CD4-positive, CD25-positive, alpha-beta regulatory T cell (primary cell): ENCODE measurements at regions not wholly inside any gene's neighbourhood (a gene's known extent, or its start where the extent isn't known, plus 50 kb on each side); places are given as distances from the start of the nearest gene placed in this dataset.

Source experiments
- ATAC-seq, 2 donors: fragments of 150-1000 bp; cut with Tn5 transposase; one replicate each; pipeline ENCODE4 v1.10.0; 2021; ENCODE audit warnings: low read depth in 2 of 2, moderate number of reproducible peaks in 2 of 2, moderate library complexity in 1 of 2
- DNase-seq, 3 donors: peaks; one replicate each; pipeline versions ENCODE4 v3.0.0 to v3.0.0-alpha.2; 2012 to 2022; ENCODE audit warnings: mixed read lengths in 1 of 3
- H3K27ac ChIP-seq: one replicate; pipeline ENCODE4 v1.7.0; 2013; ENCODE audit warnings: mild to moderate bottlenecking, low read length; ENCODE audit not compliant: insufficient read depth, poor library complexity, severe bottlenecking
- H3K27me3 ChIP-seq: one replicate; pipeline ENCODE4 v1.7.0; 2013; ENCODE audit warnings: low read length; ENCODE audit not compliant: control insufficient read depth, insufficient read depth
- H3K36me3 ChIP-seq: one replicate; pipeline ENCODE4 v1.7.0; 2013; ENCODE audit warnings: mild to moderate bottlenecking, low read length, moderate library complexity; ENCODE audit not compliant: control insufficient read depth, insufficient read depth
- H3K4me1 ChIP-seq: 2 replicates; pipeline ENCODE4 v1.7.0; 2013; ENCODE audit warnings: mild to moderate bottlenecking, low read length; ENCODE audit not compliant: insufficient read depth, control insufficient read depth, poor library complexity, severe bottlenecking
- H3K4me3 ChIP-seq: one replicate; pipeline ENCODE4 v1.7.0; 2013; ENCODE audit warnings: low read depth, mild to moderate bottlenecking, low read length, moderate library complexity
- H3K9me3 ChIP-seq, 2 experiments: 1 replicate in 1 of 2; 2 replicates in 1 of 2; pipeline ENCODE4 v1.7.0; 2013; ENCODE audit warnings: low read length in 2 of 2, mild to moderate bottlenecking in 1 of 2, moderate library complexity in 1 of 2; ENCODE audit not compliant: control insufficient read depth in 2 of 2
- H3K27ac Mint-ChIP-seq, 3 donors: one replicate each; pipeline ENCODE4 v1.8.0; 2020 to 2022; ENCODE audit warnings: mild to moderate bottlenecking in 3 of 3, mixed read lengths in 3 of 3, moderate library complexity in 2 of 3
- H3K27me3 Mint-ChIP-seq: one replicate; pipeline ENCODE4 v1.8.0; 2022; ENCODE audit warnings: mild to moderate bottlenecking, mixed read lengths
- H3K36me3 Mint-ChIP-seq: one replicate; pipeline ENCODE4 v1.8.0; 2020; ENCODE audit warnings: mixed read lengths
- H3K4me1 Mint-ChIP-seq, 4 donors: one replicate each; pipeline ENCODE4 v1.8.0; 2020 to 2022; ENCODE audit warnings: mixed read lengths in 4 of 4, mild to moderate bottlenecking in 1 of 4
- H3K4me3 Mint-ChIP-seq, 4 donors: one replicate each; pipeline ENCODE4 v1.8.0; 2020 to 2022; ENCODE audit warnings: mild to moderate bottlenecking in 4 of 4, mixed read lengths in 4 of 4, moderate library complexity in 3 of 4
- H3K9me3 Mint-ChIP-seq, 7 donors: one replicate each; pipeline ENCODE4 v1.8.0; 2020 to 2022; ENCODE audit warnings: mixed read lengths in 7 of 7, mild to moderate bottlenecking in 3 of 7, moderate library complexity in 2 of 7

- DNase-seq (no peak), ATAC-seq (no peak)
- Histone ChIP-seq H3K36me3 (no peaks in the 10 kb centered on the region), H3K4me1 (no peaks in the 10 kb centered on the region), H3K9me3 (no peaks in the 10 kb centered on the region), H3K4me3 (no peak overlapping the region), H3K27ac (no peak overlapping the region), H3K27me3 (no peaks in the 10 kb centered on the region)
- Mint-ChIP-seq H3K4me1 (no peaks in the 10 kb centered on the region), H3K27ac (no peak overlapping the region), H3K27me3 (no peaks in the 10 kb centered on the region), H3K4me3 (no peak overlapping the region), H3K36me3 (no peaks in the 10 kb centered on the region), H3K9me3 (peaks cover 0 to 2% (median 0%) of the 10 kb centered on the region in 7 donors)
Measured at GRCh38 chr9:1221298-1221697, 171.1 kb downstream of the DMRT2 start.

GRCh38 chr9:1222511-1222910 lies 172.4 kb downstream of the DMRT2 start:
- Histone ChIP-seq H3K36me3 (no peaks in the 10 kb centered on the region), H3K4me1 (no peaks in the 10 kb centered on the region), H3K4me3 (no peak overlapping the region), H3K27ac (no peak overlapping the region), H3K9me3 (no peaks in the 10 kb centered on the region), H3K27me3 (no peaks in the 10 kb centered on the region)
- peaks cover 0 to 1% (median 0%) of the 10 kb centered on the region in 7 donors for H3K9me3 Mint-ChIP-seq
- ATAC-seq (no peak), DNase-seq (no peak)
- H3K27ac Mint-ChIP-seq = no peak overlapping the region
- H3K4me3 Mint-ChIP-seq = no peak overlapping the region
- H3K4me1 Mint-ChIP-seq = no peaks in the 10 kb centered on the region
- no peaks in the 10 kb centered on the region for H3K27me3 Mint-ChIP-seq
- H3K36me3 Mint-ChIP-seq = no peaks in the 10 kb centered on the region

- H3K4me3 Mint-ChIP-seq = no peak overlapping the region
Measured at GRCh38 chr9:1231998-1232919, 182.1 kb downstream of the DMRT2 start.

GRCh38 chr9:1233568-1233967 lies 183.4 kb downstream of the DMRT2 start:
- no peaks in the 10 kb centered on the region for H3K27me3 ChIP-seq
- Mint-ChIP-seq H3K4me1 (no peaks in the 10 kb centered on the region), H3K4me3 (no peak overlapping the region), H3K27me3 (peaks cover 4% of the 10 kb centered on the region), H3K9me3 (peaks cover 0 to 8% (median 0%) of the 10 kb centered on the region in 7 donors), H3K27ac (no peak overlapping the region), H3K36me3 (no peaks in the 10 kb centered on the region)
- H3K9me3 ChIP-seq = no peaks in the 10 kb centered on the region
- DNase-seq (no peak), ATAC-seq (no peak)
- H3K36me3 ChIP-seq = no peaks in the 10 kb centered on the region
- H3K27ac ChIP-seq = no peak overlapping the region
- H3K4me3 ChIP-seq = no peak overlapping the region
- H3K4me1 ChIP-seq = no peaks in the 10 kb centered on the region

More at GRCh38 chr9:1231998-1232919, 182.1 kb downstream of the DMRT2 start:
- no peak overlapping the region for H3K4me3 ChIP-seq
- ATAC-seq = no peak
- Mint-ChIP-seq H3K27ac (no peak overlapping the region), H3K36me3 (no peaks in the 10 kb centered on the region), H3K27me3 (peaks cover 1% of the 10 kb centered on the region), H3K4me1 (no peaks in the 10 kb centered on the region), H3K9me3 (peaks cover 0 to 8% (median 0%) of the 10 kb centered on the region in 7 donors)
- DNase-seq = no peak
- H3K4me1 ChIP-seq = no peaks in the 10 kb centered on the region
- no peaks in the 10 kb centered on the region for H3K36me3 ChIP-seq
- H3K27me3 ChIP-seq = no peaks in the 10 kb centered on the region
- H3K27ac ChIP-seq = no peak overlapping the region
- no peaks in the 10 kb centered on the region for H3K9me3 ChIP-seq

- Mint-ChIP-seq H3K4me1 (no peaks in the 10 kb centered on the region), H3K9me3 (peaks cover 0 to 6% (median 0%) of the 10 kb centered on the region in 7 donors), H3K36me3 (no peaks in the 10 kb centered on the region), H3K27ac (no peak overlapping the region), H3K4me3 (no peak overlapping the region), H3K27me3 (peaks cover 4% of the 10 kb centered on the region)
- Histone ChIP-seq H3K4me1 (no peaks in the 10 kb centered on the region), H3K36me3 (no peaks in the 10 kb centered on the region), H3K27me3 (no peaks in the 10 kb centered on the region), H3K27ac (no peak overlapping the region), H3K4me3 (no peak overlapping the region), H3K9me3 (no peaks in the 10 kb centered on the region)
- DNase-seq (no peak), ATAC-seq (no peak)
Measured at GRCh38 chr9:1235650-1236049, 185.5 kb downstream of the DMRT2 start.

- Mint-ChIP-seq H3K27ac (no peak overlapping the region), H3K4me3 (no peak overlapping the region), H3K4me1 (no peaks in the 10 kb centered on the region), H3K27me3 (peaks cover 4% of the 10 kb centered on the region), H3K9me3 (peaks cover 0 to 6% (median 0%) of the 10 kb centered on the region in 7 donors), H3K36me3 (no peaks in the 10 kb centered on the region)
- H3K4me3 ChIP-seq = no peak overlapping the region
- no peak for ATAC-seq
- no peaks in the 10 kb centered on the region for H3K36me3 ChIP-seq
- H3K4me1 ChIP-seq = no peaks in the 10 kb centered on the region
- H3K27ac ChIP-seq = no peak overlapping the region
- no peaks in the 10 kb centered on the region for H3K9me3 ChIP-seq
- DNase-seq = no peak
- no peaks in the 10 kb centered on the region for H3K27me3 ChIP-seq
Measured at GRCh38 chr9:1236061-1236460, 185.9 kb downstream of the DMRT2 start.

- Mint-ChIP-seq H3K27me3 (peaks cover 4% of the 10 kb centered on the region), H3K4me3 (no peak overlapping the region), H3K27ac (no peak overlapping the region), H3K9me3 (peaks cover 0 to 2% (median 0%) of the 10 kb centered on the region in 7 donors), H3K36me3 (no peaks in the 10 kb centered on the region), H3K4me1 (no peaks in the 10 kb centered on the region)
- H3K27me3 ChIP-seq = no peaks in the 10 kb centered on the region
- no peak overlapping the region for H3K4me3 ChIP-seq
- no peaks in the 10 kb centered on the region for H3K9me3 ChIP-seq
- no peaks in the 10 kb centered on the region for H3K4me1 ChIP-seq
- DNase-seq = no peak
- H3K36me3 ChIP-seq = no peaks in the 10 kb centered on the region
- no peak overlapping the region for H3K27ac ChIP-seq
- ATAC-seq = no peak
Measured at GRCh38 chr9:1238407-1238806, 188.2 kb downstream of the DMRT2 start.

GRCh38 chr9:1248743-1249142 lies 198.6 kb downstream of the DMRT2 start:
- ATAC-seq (no peak), DNase-seq (no peak)
- H3K4me3 ChIP-seq = no peak overlapping the region
- H3K9me3 Mint-ChIP-seq = peaks cover 0 to 3% (median 0%) of the 10 kb centered on the region in 7 donors
- H3K4me1 Mint-ChIP-seq = no peaks in the 10 kb centered on the region
- no peak overlapping the region for H3K27ac Mint-ChIP-seq
- H3K4me1 ChIP-seq = no peaks in the 10 kb centered on the region
- no peaks in the 10 kb centered on the region for H3K9me3 ChIP-seq
- no peaks in the 10 kb centered on the region for H3K36me3 ChIP-seq
- no peaks in the 10 kb centered on the region for H3K36me3 Mint-ChIP-seq
- no peaks in the 10 kb centered on the region for H3K27me3 ChIP-seq
- peaks cover 4% of the 10 kb centered on the region for H3K27me3 Mint-ChIP-seq
- no peak overlapping the region for H3K27ac ChIP-seq
- no peak overlapping the region for H3K4me3 Mint-ChIP-seq
